NCI-H2227 treated with DMSO at 0.1 percent for 48 hours (cell line): ENCODE measurements at regions not wholly inside any gene's neighbourhood (a gene's known extent, or its start where the extent isn't known, plus 50 kb on each side); places are given as distances from the start of the nearest gene placed in this dataset.
"Not testable (repeated sequence)": the region's sequence is repeated elsewhere in the genome, so short reads cannot be mapped to it uniquely, and the experiment has no call there.

Experiments used
- DNase-seq: peaks from one replicate; lab custom pipeline; 2025; lab: John Stamatoyannopoulos, UW

GRCh38 chr13:90884066-90884465, 463.4 kb upstream of the MIR17HG start:
- DNase-seq: no peak

GRCh38 chr13:90889906-90890834, 457.3 kb upstream of the MIR17HG start:
- DNase-seq: no peak

GRCh38 chr13:90891329-90891728, 456.2 kb upstream of the MIR17HG start:
- DNase-seq: no peak

- DNase-seq: not testable (repeated sequence)
These were observed 454.3 kb upstream of the MIR17HG start for GRCh38 chr13:90893199-90893598.

DNA sequence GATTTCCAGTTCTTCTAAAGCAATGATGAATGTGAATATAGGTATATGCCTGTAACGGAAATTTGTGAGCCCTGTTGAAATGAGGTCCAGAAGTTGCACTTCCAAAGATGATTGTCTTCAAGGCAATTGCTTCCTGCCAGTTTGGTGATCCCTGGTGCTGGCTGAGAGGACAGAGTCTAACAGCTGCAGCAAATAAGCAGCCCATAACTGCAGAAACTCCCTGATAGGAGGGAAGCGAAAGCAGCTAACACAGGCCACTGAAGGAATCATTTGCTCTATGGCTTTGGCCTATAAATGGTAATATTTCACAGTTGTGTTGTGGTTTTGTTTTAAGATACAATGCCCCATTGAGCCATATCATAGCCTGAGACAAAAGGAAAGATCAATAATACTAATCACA, 451.5 kb upstream of the MIR17HG start:
- DNase-seq: no peak

- DNase-seq: no peak
These were observed 448.7 kb upstream of the MIR17HG start for GRCh38 chr13:90898811-90899210.

DNA sequence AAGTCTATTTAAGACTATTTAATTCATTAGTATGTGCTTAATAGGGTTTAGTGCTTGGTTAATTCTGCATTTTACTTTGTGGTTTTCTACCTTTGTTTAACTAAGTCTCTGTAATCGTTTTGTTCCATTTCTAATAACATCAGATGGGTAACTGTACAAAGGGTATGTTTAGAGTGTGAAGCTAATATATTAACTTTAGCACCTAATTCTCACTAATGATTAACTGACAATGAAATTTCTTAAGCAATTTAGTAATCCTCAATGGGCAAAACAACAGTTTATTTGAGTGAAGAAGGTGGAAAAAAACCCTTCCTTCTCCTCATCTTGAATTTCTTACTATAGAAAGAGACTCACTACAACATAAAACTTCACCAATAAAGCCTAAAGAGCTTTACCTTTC, 448.1 kb upstream of the MIR17HG start:
- DNase-seq: no peak

- DNase-seq: no peak
These were observed 445.2 kb upstream of the MIR17HG start for GRCh38 chr13:90902255-90902654.

GRCh38 chr13:90906554-90906953, 440.9 kb upstream of the MIR17HG start:
- DNase-seq: no peak

DNA sequence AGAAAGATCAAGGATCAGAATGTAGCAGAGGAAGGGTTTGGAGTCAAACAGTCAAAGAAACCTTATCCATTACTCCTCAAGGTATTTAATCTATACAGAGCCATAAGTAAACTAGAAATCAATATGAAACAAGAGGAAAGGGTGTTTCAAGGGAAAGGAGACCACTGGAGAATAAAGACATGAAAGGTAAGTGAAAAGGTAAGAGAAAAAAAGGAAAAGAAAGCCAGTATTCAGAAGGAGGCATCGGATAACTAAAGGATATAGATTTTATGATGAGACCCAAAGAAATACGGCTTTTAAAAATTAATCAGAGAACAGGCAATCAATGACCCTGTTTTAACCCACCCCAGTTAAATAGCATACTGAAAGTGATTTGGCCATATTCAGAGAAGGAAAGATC, 438.7 kb upstream of the MIR17HG start:
- DNase-seq: no peak

DNA sequence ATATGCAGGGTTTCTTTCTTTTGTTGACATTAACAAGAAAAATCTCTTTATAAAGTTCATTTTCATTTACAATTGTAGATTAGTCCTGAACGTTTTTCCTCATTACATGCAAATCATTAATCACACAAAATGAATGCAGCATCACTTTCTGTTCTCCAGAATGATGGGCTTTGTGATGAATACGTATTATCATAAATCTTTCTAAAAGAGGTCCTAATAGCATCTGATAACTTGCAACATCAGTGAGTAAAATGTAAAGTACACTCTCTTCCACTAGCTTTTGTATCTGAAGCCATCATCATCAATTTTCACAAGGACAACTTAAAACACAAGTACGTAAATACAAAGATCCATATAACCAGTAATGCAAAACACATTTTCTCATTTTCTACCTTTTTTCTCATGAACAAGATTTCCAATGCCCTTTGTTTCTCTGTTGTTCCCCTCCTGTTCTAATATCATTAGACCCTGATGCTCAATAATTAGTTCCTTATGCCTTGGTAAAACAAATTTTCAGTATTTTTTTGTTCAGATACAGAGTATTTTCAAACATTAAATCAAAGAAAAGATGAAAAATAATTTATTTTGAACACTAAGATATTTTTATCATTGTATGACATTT, 437.4 kb upstream of the MIR17HG start:
- no peak for DNase-seq

GRCh38 chr13:90912247-90912646, 435.2 kb upstream of the MIR17HG start:
- DNase-seq: no peak

- DNase-seq: peak; percentile 6
These were observed 429.0 kb upstream of the MIR17HG start for GRCh38 chr13:90918536-90918935.

- DNase-seq: no peak
These were observed 428.3 kb upstream of the MIR17HG start for GRCh38 chr13:90919153-90919552.

DNA sequence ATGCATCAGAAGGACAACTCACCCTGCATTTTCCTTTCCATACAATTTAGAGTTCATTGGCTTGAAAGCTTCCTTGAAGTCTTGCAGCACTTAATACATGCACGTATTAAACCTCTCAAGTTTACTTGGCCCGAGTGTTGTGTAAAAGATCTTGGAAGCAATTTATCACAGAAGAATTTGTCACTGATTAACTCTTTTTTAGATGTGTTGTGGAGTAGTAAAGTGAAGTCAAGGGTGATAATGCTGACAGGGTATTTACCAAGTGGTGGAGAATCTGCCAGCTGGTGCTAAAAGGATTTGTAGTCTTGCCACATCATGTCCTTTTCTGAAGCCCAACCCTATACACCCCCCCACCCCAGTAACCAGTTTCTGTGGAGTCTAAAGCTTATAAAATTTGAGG, 421.0 kb upstream of the MIR17HG start:
- no peak for DNase-seq

GRCh38 chr13:90928109-90928508, 419.4 kb upstream of the MIR17HG start:
- DNase-seq: no peak

- no peak for DNase-seq
These were observed 414.2 kb upstream of the MIR17HG start for GRCh38 chr13:90933097-90933826.

- no peak for DNase-seq
These were observed 412.7 kb upstream of the MIR17HG start for GRCh38 chr13:90934741-90935140.

DNA sequence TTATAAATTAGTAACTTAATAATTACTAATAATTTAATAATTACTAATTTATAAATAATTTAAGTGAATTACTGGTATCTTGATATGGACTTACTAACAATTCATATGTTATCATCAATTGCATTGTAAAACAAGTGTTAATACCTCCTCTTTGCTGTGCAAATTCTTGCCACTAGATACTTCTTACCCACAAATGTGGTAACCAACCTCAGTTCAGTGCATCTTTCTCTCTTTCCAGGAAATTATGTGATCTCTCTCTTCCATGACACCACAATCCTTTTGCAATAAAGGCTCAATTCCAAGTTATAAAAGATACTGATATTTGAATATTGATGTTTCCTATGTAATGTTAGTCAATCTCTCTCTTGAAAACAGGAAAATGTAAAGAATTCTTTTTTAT, 408.6 kb upstream of the MIR17HG start:
- DNase-seq: no peak

- peak; percentile 2 for DNase-seq
These were observed 403.5 kb upstream of the MIR17HG start for GRCh38 chr13:90943946-90944345.

- not testable (repeated sequence) for DNase-seq
These were observed 402.3 kb upstream of the MIR17HG start for GRCh38 chr13:90945146-90945545.

- DNase-seq: not testable (repeated sequence)
These were observed 401.4 kb upstream of the MIR17HG start for GRCh38 chr13:90946125-90946524.

DNA sequence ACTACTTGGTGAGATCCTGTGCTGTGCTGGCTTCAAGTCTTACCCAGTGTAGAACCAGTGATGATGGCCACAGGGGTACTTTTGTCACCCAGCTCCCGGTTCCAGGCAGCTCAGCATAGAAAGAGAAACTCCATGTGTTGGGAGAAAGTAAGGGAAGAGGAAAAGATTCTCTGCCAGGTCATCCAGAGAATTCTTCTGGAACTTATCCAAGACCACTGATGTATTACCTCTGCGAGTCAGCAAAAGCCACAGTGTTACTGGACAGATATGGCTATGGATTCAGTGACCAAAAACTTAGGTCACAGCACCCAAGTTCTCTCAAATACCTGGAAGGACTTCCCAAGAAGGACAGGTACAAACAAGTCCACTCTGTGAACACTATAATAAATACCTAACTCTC, 399.5 kb upstream of the MIR17HG start:
- no peak for DNase-seq
